ENCODE measurements at regions not wholly inside any gene's neighbourhood (a gene's known extent, or its start where the extent isn't known, plus 50 kb on each side); places are given as distances from the start of the nearest gene placed in this dataset.
A peak's percentile ranks its signal among the peaks of the same experiment; 100 is the strongest.

DNA sequence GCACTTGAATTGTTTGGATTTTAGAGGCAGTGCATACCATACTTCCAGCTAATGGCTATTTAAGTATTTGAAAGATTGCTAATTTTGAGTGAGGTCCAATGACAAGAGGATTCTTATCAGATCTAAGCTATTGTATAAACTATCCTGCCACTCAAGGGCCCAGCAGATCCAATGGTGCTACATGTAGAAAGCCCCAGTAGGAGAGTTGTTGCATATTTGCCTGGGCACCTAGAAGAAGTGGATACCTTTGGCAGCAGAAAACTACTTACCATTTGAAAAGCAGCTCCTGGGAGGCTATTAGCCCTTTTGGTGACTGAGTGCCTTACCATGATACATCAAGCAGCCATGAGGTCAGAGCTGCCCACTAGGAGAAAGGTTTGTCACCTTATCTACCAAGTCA is 447.3 kb downstream of the C4orf33 start:
- no peaks in the 10 kb centered on the region for H3K9me3 ChIP-seq
- H3K4me3 ChIP-seq, result no peak overlapping the region
- no peaks in the 10 kb centered on the region for H3K36me3 ChIP-seq
- no peaks in the 10 kb centered on the region for H3K27me3 ChIP-seq
- H3K27ac ChIP-seq, result no peak overlapping the region
- no peak for DNase-seq
- TF ChIP-seq, protein P1, sequence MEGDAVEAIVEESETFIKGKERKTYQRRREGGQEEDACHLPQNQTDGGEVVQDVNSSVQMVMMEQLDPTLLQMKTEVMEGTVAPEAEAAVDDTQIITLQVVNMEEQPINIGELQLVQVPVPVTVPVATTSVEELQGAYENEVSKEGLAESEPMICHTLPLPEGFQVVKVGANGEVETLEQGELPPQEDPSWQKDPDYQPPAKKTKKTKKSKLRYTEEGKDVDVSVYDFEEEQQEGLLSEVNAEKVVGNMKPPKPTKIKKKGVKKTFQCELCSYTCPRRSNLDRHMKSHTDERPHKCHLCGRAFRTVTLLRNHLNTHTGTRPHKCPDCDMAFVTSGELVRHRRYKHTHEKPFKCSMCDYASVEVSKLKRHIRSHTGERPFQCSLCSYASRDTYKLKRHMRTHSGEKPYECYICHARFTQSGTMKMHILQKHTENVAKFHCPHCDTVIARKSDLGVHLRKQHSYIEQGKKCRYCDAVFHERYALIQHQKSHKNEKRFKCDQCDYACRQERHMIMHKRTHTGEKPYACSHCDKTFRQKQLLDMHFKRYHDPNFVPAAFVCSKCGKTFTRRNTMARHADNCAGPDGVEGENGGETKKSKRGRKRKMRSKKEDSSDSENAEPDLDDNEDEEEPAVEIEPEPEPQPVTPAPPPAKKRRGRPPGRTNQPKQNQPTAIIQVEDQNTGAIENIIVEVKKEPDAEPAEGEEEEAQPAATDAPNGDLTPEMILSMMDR (IDR thresholded peaks at IDR 0.05), result no peak
- intact Hi-C loops (cut with DNase I; ENCODE audit: low total_unique reads), result no loop called here
- no peaks in the 10 kb centered on the region for H3K4me1 ChIP-seq

DNA sequence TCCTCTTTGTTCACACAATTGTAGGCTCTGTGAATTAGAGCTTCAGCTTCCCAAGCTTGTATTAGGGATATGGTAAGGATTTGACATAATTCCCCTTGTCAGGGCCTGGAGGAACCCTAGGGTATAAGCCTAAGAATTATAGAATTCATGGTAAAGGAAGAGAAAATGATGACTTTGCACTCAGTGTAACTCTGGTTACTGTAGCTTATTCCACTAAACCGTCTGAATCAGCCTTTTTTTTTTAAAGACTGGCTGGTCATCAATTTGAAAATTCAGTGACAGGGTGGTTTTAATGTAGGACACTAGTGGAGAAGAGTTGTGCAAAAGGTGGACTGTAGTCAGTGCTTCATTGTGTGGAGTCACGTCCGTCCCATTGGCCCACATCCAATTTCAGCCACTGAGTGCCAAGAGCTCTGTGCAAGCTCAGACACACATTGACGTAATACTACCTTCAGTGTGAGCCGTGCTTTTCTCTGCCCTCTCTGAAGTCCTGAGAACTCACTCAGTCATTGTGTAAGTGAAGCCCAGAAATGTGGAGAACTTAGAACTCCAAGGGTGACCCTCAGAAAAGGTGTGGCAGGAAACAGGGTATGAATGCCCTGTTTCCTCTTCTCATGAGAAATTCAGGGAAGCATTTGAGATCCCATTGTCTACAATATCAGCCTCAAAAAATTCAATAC is 449.8 kb downstream of the C4orf33 start:
- no peak overlapping the region for H3K4me3 ChIP-seq
- DNase-seq, result peak; percentile 29 to 67
- H3K27ac ChIP-seq, result no peak overlapping the region
- no peaks in the 10 kb centered on the region for H3K4me1 ChIP-seq
- intact Hi-C loops (cut with DNase I; ENCODE audit: low total_unique reads), result no loop called here
- no peaks in the 10 kb centered on the region for H3K27me3 ChIP-seq
- H3K36me3 ChIP-seq, result no peaks in the 10 kb centered on the region
- H3K9me3 ChIP-seq, result no peaks in the 10 kb centered on the region
- TF ChIP-seq, protein P1 (IDR thresholded peaks at IDR 0.05), result no peak

DNA sequence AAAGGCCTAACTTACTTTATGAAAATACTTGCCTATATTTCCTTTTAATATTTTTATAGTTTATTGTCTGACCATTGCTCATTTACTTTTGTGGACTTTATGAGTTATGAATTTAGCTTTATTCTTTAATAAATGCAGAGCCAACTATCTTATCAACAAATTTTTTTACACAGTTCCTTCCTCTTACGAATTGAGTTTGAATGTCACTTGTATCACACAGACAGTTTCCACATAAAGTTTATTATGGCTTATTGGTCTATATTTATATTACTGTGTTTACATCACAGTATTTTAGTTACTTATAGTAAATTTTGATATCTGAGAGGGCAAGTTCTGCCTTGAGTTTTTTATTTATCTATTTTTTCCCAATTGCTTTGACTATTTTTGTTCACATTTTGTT is 450.6 kb downstream of the C4orf33 start:
- intact Hi-C loops (cut with DNase I; ENCODE audit: low total_unique reads), result no loop called here
- Histone ChIP-seq H3K36me3 (no peaks in the 10 kb centered on the region), H3K9me3 (no peaks in the 10 kb centered on the region), H3K4me3 (no peak overlapping the region), H3K27ac (no peak overlapping the region), H3K4me1 (no peaks in the 10 kb centered on the region), H3K27me3 (no peaks in the 10 kb centered on the region)
- TF ChIP-seq, protein P1 (IDR thresholded peaks at IDR 0.05), result no peak
- no peak for DNase-seq

DNA sequence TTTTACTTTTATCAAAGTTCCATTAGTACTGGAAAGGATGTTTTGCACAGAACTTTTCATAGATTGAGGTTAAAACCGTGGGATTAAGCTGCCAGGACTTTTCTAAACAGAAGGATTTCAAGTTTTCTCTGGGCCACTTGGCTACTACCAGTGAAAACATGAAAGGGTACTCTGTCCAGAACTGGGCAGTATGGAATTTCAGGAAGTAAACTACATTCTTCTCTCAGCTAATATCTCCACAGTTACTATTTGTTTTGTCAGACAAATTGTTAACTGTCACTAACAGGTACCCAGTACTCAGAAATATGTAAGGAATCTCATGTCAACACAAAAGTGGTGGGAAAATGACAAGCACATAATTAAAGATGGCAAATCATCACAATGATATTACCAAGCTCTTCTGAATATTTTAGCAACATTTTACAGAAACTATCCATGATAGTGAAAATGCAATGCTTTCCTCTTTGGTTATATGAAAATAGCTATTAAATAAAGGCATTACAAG is 454.4 kb downstream of the C4orf33 start:
- Histone ChIP-seq H3K27me3 (no peaks in the 10 kb centered on the region), H3K27ac (no peak overlapping the region), H3K9me3 (no peaks in the 10 kb centered on the region), H3K36me3 (no peaks in the 10 kb centered on the region), H3K4me3 (no peak overlapping the region), H3K4me1 (no peaks in the 10 kb centered on the region)
- TF ChIP-seq, protein P1 (IDR thresholded peaks at IDR 0.05), result no peak
- intact Hi-C loops (cut with DNase I; ENCODE audit: low total_unique reads), result no loop called here
- no peak for DNase-seq

DNA sequence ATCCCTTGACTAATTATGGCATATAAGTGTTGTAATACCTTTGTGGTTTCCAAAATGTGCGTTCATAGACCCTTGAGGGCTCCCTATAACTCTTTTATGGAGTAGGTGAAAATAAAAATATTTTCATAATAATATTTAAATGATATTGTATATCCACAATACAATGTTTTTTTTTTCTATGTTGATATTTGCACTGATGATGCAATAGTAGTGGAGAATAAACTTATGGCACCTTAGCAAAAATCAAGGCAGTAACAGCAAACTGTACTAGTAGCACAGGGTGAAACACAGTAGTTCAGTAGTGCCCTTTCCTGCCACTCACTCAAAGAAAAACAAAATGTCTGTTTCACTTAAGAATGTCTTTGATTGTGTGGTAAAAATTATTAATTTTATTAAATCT is 465.3 kb downstream of the C4orf33 start:
- H3K4me1 ChIP-seq, result no peaks in the 10 kb centered on the region
- intact Hi-C loops (cut with DNase I; ENCODE audit: low total_unique reads), result no loop called here
- no peak overlapping the region for H3K4me3 ChIP-seq
- TF ChIP-seq, protein P1 (IDR thresholded peaks at IDR 0.05), result no peak
- H3K27me3 ChIP-seq, result no peaks in the 10 kb centered on the region
- H3K27ac ChIP-seq, result no peak overlapping the region
- no peak for DNase-seq
- no peaks in the 10 kb centered on the region for H3K9me3 ChIP-seq
- H3K36me3 ChIP-seq, result no peaks in the 10 kb centered on the region
